Testis (tissue), 2 donors: ENCODE measurements at regions not wholly inside any gene's neighbourhood (a gene's known extent, or its start where the extent isn't known, plus 50 kb on each side); places are given as distances from the start of the nearest gene placed in this dataset.
A peak's percentile ranks its signal among the peaks of the same experiment; 100 is the strongest.

Experiments used
- DNase-seq: peaks from one replicate; pipeline ENCODE4 v3.0.0-alpha.2; 2019
- H3K27ac ChIP-seq, 2 donors: fragments of 200-600 bp; sonication (generic); one replicate each; pipeline ENCODE4 v1.5.1; 2019
- H3K27me3 ChIP-seq: fragments of 200-600 bp; sonication (generic); one replicate; pipeline ENCODE4 v1.5.1; 2019
- H3K36me3 ChIP-seq: fragments of 200-600 bp; sonication (generic); one replicate; pipeline ENCODE4 v1.5.1; 2017; ENCODE audit warnings: low read depth; ENCODE audit errors: missing control alignments
- H3K4me1 ChIP-seq: fragments of 200-600 bp; sonication (generic); one replicate; pipeline ENCODE4 v1.5.1; 2019
- H3K4me3 ChIP-seq, 2 donors: fragments of 200-600 bp; sonication (generic); one replicate each; pipeline ENCODE4 v1.5.1; 2017 to 2019
- H3K9me3 ChIP-seq: fragments of 200-600 bp; sonication (generic); one replicate; pipeline ENCODE4 v1.5.1; 2017
- POLR2A ChIP-seq: fragments of 450-650 bp; IDR thresholded peaks from one replicate; pipeline ENCODE4 v1.6.1; 2017; ENCODE audit warnings: antibody characterized with exemption, mild to moderate bottlenecking, moderate library complexity
- WGBS, 2 donors: methylation state at CpG; one replicate each; pipeline ENCODE4 v1.1.5; 2018; 5-methylcytosine and 5-hydroxymethylcytosine counted together
- intact Hi-C: fragments of 100-400 bp; cut with DNase I; formaldehyde crosslinking; loops from one replicate; pipeline ENCODE4 v1.15.1; 2023; ENCODE audit warnings: low total_unique reads
- TF ChIP-seq, protein P1 (sequence below), 3 experiments: fragments of 450-650 bp in 2 of 3; fragments of 200-600 bp in 1 of 3; sonication (generic) in 1 of 3; IDR thresholded peaks; one replicate each; pipeline ENCODE4 v1.5.1; 2016 to 2019; ENCODE audit warnings: antibody characterized with exemption in 3 of 3, mild to moderate bottlenecking in 2 of 3, moderate library complexity in 1 of 3

- no peak overlapping the region for H3K4me3 ChIP-seq
- H3K9me3 ChIP-seq, result no peaks in the 10 kb centered on the region
- H3K4me1 ChIP-seq, result peaks cover 18% of the 10 kb centered on the region
- intact Hi-C loops, result no loop called here
- no peak for TF ChIP-seq POLR2A
- TF ChIP-seq, protein P1, sequence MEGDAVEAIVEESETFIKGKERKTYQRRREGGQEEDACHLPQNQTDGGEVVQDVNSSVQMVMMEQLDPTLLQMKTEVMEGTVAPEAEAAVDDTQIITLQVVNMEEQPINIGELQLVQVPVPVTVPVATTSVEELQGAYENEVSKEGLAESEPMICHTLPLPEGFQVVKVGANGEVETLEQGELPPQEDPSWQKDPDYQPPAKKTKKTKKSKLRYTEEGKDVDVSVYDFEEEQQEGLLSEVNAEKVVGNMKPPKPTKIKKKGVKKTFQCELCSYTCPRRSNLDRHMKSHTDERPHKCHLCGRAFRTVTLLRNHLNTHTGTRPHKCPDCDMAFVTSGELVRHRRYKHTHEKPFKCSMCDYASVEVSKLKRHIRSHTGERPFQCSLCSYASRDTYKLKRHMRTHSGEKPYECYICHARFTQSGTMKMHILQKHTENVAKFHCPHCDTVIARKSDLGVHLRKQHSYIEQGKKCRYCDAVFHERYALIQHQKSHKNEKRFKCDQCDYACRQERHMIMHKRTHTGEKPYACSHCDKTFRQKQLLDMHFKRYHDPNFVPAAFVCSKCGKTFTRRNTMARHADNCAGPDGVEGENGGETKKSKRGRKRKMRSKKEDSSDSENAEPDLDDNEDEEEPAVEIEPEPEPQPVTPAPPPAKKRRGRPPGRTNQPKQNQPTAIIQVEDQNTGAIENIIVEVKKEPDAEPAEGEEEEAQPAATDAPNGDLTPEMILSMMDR (IDR thresholded peaks at IDR 0.05), result no peak
- 66 to 68% methylated on average over 16 to 19 of the region's 19 CpGs for WGBS, 2 donors
- DNase-seq, result no peak
- H3K36me3 ChIP-seq, result no peaks in the 10 kb centered on the region
- no peak overlapping the region for H3K27ac ChIP-seq
- no peaks in the 10 kb centered on the region for H3K27me3 ChIP-seq
These were observed 62.0 kb downstream of the GLI2 start for GRCh38 chr2:120797421-120798221.

DNA sequence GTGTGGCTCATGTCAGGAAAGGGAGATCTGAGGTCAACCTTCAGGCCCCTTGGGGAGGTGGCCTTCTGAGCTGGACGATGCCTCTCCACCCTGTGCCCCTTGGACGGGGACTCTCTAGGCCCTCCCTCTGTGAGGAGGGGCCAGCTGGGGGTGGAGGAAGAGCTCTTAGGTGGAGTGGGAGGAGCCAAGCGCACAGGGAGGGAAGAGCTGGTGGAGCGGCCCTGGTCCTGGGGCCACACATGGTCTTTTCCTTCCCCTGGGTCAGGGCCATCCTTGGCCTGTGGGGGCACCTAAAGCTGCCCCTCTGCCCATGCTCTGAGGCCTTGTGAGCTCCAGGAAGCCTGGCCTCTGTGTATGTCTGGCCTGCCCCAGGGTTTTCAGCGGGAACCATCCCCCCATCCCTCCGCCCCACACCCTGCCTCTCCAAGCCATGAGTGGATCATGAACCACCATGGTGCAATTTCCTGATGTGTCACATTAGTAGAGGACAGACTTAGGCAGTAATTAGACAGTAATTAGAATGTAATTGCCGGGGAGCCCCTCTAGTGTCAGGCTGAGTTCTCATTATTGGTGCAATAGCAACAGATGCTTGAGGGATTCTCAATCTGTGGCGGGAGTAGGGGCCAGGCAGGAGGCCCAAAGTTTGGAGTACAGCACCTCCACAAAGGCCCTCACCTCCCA lies 63.0 kb downstream of the GLI2 start:
- Histone ChIP-seq H3K4me3 (no peak overlapping the region), H3K27me3 (no peaks in the 10 kb centered on the region), H3K9me3 (no peaks in the 10 kb centered on the region), H3K27ac (peak overlapping the region in 1 of 2 donors; percentile 28), H3K36me3 (no peaks in the 10 kb centered on the region), H3K4me1 (peaks cover 25% of the 10 kb centered on the region)
- DNase-seq, result no peak
- no peak for TF ChIP-seq POLR2A
- TF ChIP-seq, protein P1 (IDR thresholded peaks at IDR 0.05), result no peak
- intact Hi-C loops, result no loop called here
- WGBS, 2 donors, result 76 to 83% methylated on average over 2 to 8 of the region's 8 CpGs

- WGBS, 2 donors, result 54 to 71% methylated on average over 5 of the region's 5 CpGs
- no peak overlapping the region for H3K27ac ChIP-seq
- intact Hi-C loops, result no loop called here
- TF ChIP-seq, protein P1 (IDR thresholded peaks at IDR 0.05), result no peak
- no peak for TF ChIP-seq POLR2A
- H3K36me3 ChIP-seq, result no peaks in the 10 kb centered on the region
- peak; percentile 55 for DNase-seq
- H3K4me3 ChIP-seq, result no peak overlapping the region
- no peaks in the 10 kb centered on the region for H3K9me3 ChIP-seq
- peaks cover 25% of the 10 kb centered on the region for H3K4me1 ChIP-seq
- no peaks in the 10 kb centered on the region for H3K27me3 ChIP-seq
These were observed 66.5 kb downstream of the GLI2 start for GRCh38 chr2:120802158-120802557.

DNA sequence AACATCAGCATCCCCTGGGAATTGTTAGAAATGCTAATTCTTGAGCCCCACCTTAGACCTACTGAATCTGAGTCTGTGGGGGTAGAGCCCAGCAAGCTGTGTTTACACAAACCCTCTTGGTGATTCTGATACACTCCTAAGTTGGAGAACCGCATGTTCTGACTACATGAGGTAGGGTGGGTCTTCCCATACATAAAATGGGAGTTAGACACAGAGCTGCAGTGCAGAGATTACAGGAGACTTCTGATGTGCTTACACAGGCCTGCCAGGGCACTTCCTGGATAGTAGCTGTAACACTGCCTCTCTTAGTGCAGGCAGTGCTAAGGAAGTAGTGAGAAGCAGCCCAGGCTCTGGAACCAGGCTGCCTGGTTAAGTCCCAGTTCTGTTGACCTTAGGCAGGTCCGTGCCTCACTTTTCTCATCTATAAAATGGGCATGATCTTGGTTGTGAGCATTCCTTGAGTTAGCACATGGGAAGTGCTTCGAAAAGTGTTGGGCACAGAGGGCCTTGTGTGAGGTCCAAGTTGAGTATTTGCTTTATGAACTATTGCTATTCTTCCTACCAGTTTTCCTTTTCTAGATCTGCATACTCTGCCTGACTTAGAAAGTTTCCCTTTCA lies 67.3 kb downstream of the GLI2 start:
- no peaks in the 10 kb centered on the region for H3K9me3 ChIP-seq
- no peaks in the 10 kb centered on the region for H3K27me3 ChIP-seq
- TF ChIP-seq, protein P1 (IDR thresholded peaks at IDR 0.05), result no peak
- no peak for TF ChIP-seq POLR2A
- no peak overlapping the region for H3K4me3 ChIP-seq
- H3K27ac ChIP-seq, result no peak overlapping the region
- no peaks in the 10 kb centered on the region for H3K36me3 ChIP-seq
- intact Hi-C loops, result no loop called here
- no peak for DNase-seq
- H3K4me1 ChIP-seq, result peaks cover 25% of the 10 kb centered on the region
- WGBS, 2 donors, result 73 to 76% methylated on average over 3 of the region's 3 CpGs
